Endothelial cell of umbilical vein (primary cell): ENCODE measurements at regions not wholly inside any gene's neighbourhood (a gene's known extent, or its start where the extent isn't known, plus 50 kb on each side); places are given as distances from the start of the nearest gene placed in this dataset.

Experiments
- BruUV-seq: library from RNA; stranded (reverse); fragments of 400-500 nt; replicated peaks from 2 replicates; lab custom pipeline; 2021; lab: Mats Ljungman, UMichigan
- CTCF ChIA-PET: fragments of 300-600, 350-600 bp; sonication (Branson Sonifier 250); formaldehyde crosslinking; loops from one replicate; lab custom pipeline; 2021; ENCODE audit warnings: antibody characterized with exemption, inconsistent platforms; lab: Charles Lee
- POLR2A ChIA-PET: fragments of 300-600, 350-600 bp; sonication (Branson Sonifier 250); formaldehyde crosslinking; loops from one replicate; lab custom pipeline; 2021; ENCODE audit warnings: antibody characterized with exemption, inconsistent platforms; lab: Charles Lee
- DNase-seq: peaks from one replicate; pipeline ENCODE4 v3.0.0-alpha.2; 2011; ENCODE audit warnings: low read depth, low spot score
- FAIRE-seq: peaks from 2 replicates; lab custom pipeline; 2011; peaks lifted over from hg19 to GRCh38; lab: Jason Lieb, UNC
- H2AFZ ChIP-seq: 2 replicates; pipeline ENCODE4 v1.6.0; 2012; ENCODE audit warnings: low read depth, low read length, control low read depth, inconsistent platforms
- H3K27ac ChIP-seq: 2 replicates; pipeline ENCODE4 v1.5.1; 2011; ENCODE audit warnings: low read depth, mild to moderate bottlenecking, control low read depth, low read length, moderate library complexity; ENCODE audit not compliant: insufficient read depth
- H3K27me3 ChIP-seq, 2 experiments: 2 replicates each; pipeline versions ENCODE4 v1.6.0 to v1.6.1; 2011; ENCODE audit warnings: low read length in 2 of 2, mixed read lengths in 1 of 2; ENCODE audit not compliant: control insufficient read depth in 2 of 2, insufficient read depth in 2 of 2
- H3K36me3 ChIP-seq, 2 experiments: 2 replicates in 1 of 2; 3 replicates in 1 of 2; pipeline ENCODE4 v1.5.1; 2011; ENCODE audit warnings: low read length in 2 of 2, mild to moderate bottlenecking in 1 of 2, moderate library complexity in 1 of 2; ENCODE audit not compliant: control insufficient read depth in 2 of 2, insufficient read depth in 2 of 2; ENCODE audit errors: extremely low read depth in 1 of 2
- H3K4me1 ChIP-seq: 3 replicates; pipeline ENCODE4 v1.5.1; 2011; ENCODE audit warnings: mild to moderate bottlenecking, low read length; ENCODE audit not compliant: control insufficient read depth, insufficient read depth; ENCODE audit errors: extremely low read depth
- H3K4me2 ChIP-seq: 2 replicates; pipeline ENCODE4 v1.6.1; 2011; ENCODE audit warnings: low read length, control low read depth, mixed read lengths; ENCODE audit not compliant: insufficient read depth
- H3K4me3 ChIP-seq, 3 experiments: fragments of 200-600 bp in 1 of 3; sonication (generic), shearing (Covaris generic) in 1 of 3; replicated peaks in 1 of 3; 2 replicates each; pipeline ENCODE4 v1.5.1; 2011 to 2016; ENCODE audit warnings: control low read depth in 3 of 3, low read length in 3 of 3, mild to moderate bottlenecking in 2 of 3, inconsistent platforms in 1 of 3, low read depth in 1 of 3, moderate library complexity in 1 of 3; ENCODE audit not compliant: insufficient read depth in 1 of 3
- H3K79me2 ChIP-seq: 2 replicates; pipeline ENCODE4 v1.6.0; 2012; ENCODE audit warnings: low read length, inconsistent platforms; ENCODE audit not compliant: control insufficient read depth, insufficient read depth
- H3K9ac ChIP-seq: replicated peaks from 2 replicates; pipeline ENCODE3; 2011; ENCODE audit warnings: low read length, control low read depth; ENCODE audit not compliant: insufficient read depth; ENCODE audit errors: extremely low read depth
- H3K9me1 ChIP-seq: replicated peaks from 3 replicates; pipeline ENCODE4 v1.6.0; 2011; ENCODE audit warnings: mild to moderate bottlenecking, low read length; ENCODE audit not compliant: control insufficient read depth, insufficient read depth; ENCODE audit errors: extremely low read depth
- H3K9me3 ChIP-seq: replicated peaks from 2 replicates; pipeline ENCODE4 v1.5.1; 2012; ENCODE audit warnings: low read length, inconsistent platforms; ENCODE audit not compliant: control insufficient read depth, insufficient read depth
- H4K20me1 ChIP-seq: replicated peaks from 2 replicates; pipeline ENCODE3; 2011; ENCODE audit warnings: mild to moderate bottlenecking, low read length; ENCODE audit not compliant: control insufficient read depth, insufficient read depth; ENCODE audit errors: extremely low read depth
- EZH2 ChIP-seq: IDR thresholded peaks from 2 replicates; pipeline ENCODE4 v1.6.1; 2012; ENCODE audit warnings: borderline replicate concordance, low read depth, mild to moderate bottlenecking, moderate library complexity, low read length, inconsistent platforms; ENCODE audit not compliant: severe bottlenecking
- FOS ChIP-seq: IDR thresholded peaks from 2 replicates; pipeline ENCODE4 v1.6.1; 2011; ENCODE audit warnings: mild to moderate bottlenecking, low read length, moderate library complexity, borderline replicate concordance; ENCODE audit not compliant: insufficient read depth
- GATA2 ChIP-seq: IDR thresholded peaks from 2 replicates; pipeline ENCODE4 v1.7.0; 2011; ENCODE audit warnings: low read depth, mild to moderate bottlenecking, moderate library complexity, mixed read lengths, low read length; ENCODE audit not compliant: insufficient read length, insufficient read depth
- JUN ChIP-seq: IDR thresholded peaks from 2 replicates; pipeline ENCODE4 v1.6.1; 2011; ENCODE audit warnings: borderline replicate concordance, low read depth; ENCODE audit not compliant: insufficient read length, insufficient read depth
- MYC ChIP-seq: IDR thresholded peaks from one replicate; pipeline ENCODE4 v1.6.1; 2011; ENCODE audit warnings: mild to moderate bottlenecking, low read depth, low read length
- POLR2A ChIP-seq: IDR thresholded peaks from 2 replicates; pipeline ENCODE4 v1.6.1; 2012; ENCODE audit warnings: low read depth, mild to moderate bottlenecking, control low read depth, low read length
- POLR2AphosphoS5 ChIP-seq: IDR thresholded peaks from 2 replicates; pipeline ENCODE4 v1.6.1; 2012; ENCODE audit warnings: low read depth, mild to moderate bottlenecking, control low read depth, low read length, moderate library complexity; ENCODE audit not compliant: insufficient read depth
- dilution Hi-C: fragments of 300-500 bp; cut with MboI; formaldehyde crosslinking; loops from one replicate; pipeline ENCODE4 v1.15.0; 2019; ENCODE audit warnings: low sequenced_read_pairs; ENCODE audit not compliant: extremely low pct_ligation_motif_present
- intact Hi-C: fragments of 100-400 bp; cut with micrococcal nuclease; formaldehyde crosslinking; loops from one replicate; pipeline ENCODE4 v1.10.0; 2022
- TF ChIP-seq, protein P1 (sequence below), 2 donors: IDR thresholded peaks; 1 replicate in 1 of 2; 2 replicates in 1 of 2; pipeline ENCODE4 v1.5.1; 2011; ENCODE audit warnings: low read length in 2 of 2, mild to moderate bottlenecking in 2 of 2, moderate library complexity in 2 of 2, control low read depth in 1 of 2, inconsistent platforms in 1 of 2, low read depth in 1 of 2; ENCODE audit not compliant: insufficient read depth in 1 of 2; ENCODE audit errors: extremely low read depth in 1 of 2
- TF ChIP-seq, protein P2 (sequence below): IDR thresholded peaks from 2 replicates; pipeline ENCODE4 v1.6.1; 2011; ENCODE audit not compliant: insufficient read depth, insufficient read length

DNA sequence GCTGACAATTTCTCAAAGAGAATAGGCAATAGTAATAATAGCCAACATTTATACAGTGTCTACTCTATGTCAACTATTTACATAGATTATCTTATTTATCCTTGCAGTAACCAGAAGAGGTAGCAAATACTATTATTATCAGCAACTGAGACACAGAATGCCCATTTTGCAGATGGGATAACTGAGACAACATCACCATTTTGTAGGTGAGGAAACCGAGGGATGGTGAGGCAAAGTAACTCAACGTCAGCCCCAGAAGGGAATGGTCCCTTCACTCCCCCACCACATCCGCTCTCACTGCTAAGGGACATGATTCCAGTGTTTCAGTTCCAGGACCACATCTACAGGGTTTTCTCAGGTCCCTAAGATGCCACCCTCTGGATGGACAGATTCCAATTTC lies 261.2 kb upstream of the NEBL start:
- intact Hi-C loops: no loop called here
- H2AFZ ChIP-seq: no peak overlapping the region
- TF ChIP-seq EZH2 (no peak), FOS (no peak), POLR2AphosphoS5 (no peak), POLR2A (no peak), JUN (no peak), MYC (no peak), GATA2 (no peak)
- TF ChIP-seq, protein P1, sequence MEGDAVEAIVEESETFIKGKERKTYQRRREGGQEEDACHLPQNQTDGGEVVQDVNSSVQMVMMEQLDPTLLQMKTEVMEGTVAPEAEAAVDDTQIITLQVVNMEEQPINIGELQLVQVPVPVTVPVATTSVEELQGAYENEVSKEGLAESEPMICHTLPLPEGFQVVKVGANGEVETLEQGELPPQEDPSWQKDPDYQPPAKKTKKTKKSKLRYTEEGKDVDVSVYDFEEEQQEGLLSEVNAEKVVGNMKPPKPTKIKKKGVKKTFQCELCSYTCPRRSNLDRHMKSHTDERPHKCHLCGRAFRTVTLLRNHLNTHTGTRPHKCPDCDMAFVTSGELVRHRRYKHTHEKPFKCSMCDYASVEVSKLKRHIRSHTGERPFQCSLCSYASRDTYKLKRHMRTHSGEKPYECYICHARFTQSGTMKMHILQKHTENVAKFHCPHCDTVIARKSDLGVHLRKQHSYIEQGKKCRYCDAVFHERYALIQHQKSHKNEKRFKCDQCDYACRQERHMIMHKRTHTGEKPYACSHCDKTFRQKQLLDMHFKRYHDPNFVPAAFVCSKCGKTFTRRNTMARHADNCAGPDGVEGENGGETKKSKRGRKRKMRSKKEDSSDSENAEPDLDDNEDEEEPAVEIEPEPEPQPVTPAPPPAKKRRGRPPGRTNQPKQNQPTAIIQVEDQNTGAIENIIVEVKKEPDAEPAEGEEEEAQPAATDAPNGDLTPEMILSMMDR (IDR thresholded peaks at IDR 0.05; ENCODE audit: extremely low read depth in 1 of 2, insufficient read depth in 1 of 2, low read depth in 1 of 2, low read length in 2 of 2): no peak
- TF ChIP-seq, protein P2, sequence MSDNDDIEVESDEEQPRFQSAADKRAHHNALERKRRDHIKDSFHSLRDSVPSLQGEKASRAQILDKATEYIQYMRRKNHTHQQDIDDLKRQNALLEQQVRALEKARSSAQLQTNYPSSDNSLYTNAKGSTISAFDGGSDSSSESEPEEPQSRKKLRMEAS: no peak

More for the DNA sequence above, 261.2 kb upstream of the NEBL start:
- BruUV-seq: no TSS peak
- no peak for DNase-seq
- Histone ChIP-seq H3K79me2 (no peaks in the 10 kb centered on the region), H3K9me3 (no peaks in the 10 kb centered on the region), H4K20me1 (no peaks in the 10 kb centered on the region), H3K9me1 (no peaks in the 10 kb centered on the region), H3K27me3 (peaks cover 0 to 10% of the 10 kb centered on the region in 2 experiments), H3K4me3 (no peak overlapping the region), H3K36me3 (no peaks in the 10 kb centered on the region), H3K4me2 (no peak overlapping the region), H3K9ac (no peak overlapping the region), H3K4me1 (no peaks in the 10 kb centered on the region), H3K27ac (no peak overlapping the region)
- FAIRE-seq: no peak
- dilution Hi-C loops: no loop called here
- ChIA-PET CTCF (no interaction called here), POLR2A (no interaction called here)
